HepG2 (cell line): ENCODE measurements at regions not wholly inside any gene's neighbourhood (a gene's known extent, or its start where the extent isn't known, plus 50 kb on each side); places are given as distances from the start of the nearest gene placed in this dataset.

Source experiments
- ATAC-seq: fragments of 200-7000 bp; cut with Tn5 transposase; 3 replicates; pipeline ENCODE4 v1.9.1; 2020; ENCODE audit warnings: mild to moderate bottlenecking, moderate library complexity
- BruUV-seq: library from RNA; stranded (reverse); fragments of 400-500 nt; replicated peaks from 2 replicates; lab custom pipeline; 2021; lab: Mats Ljungman, UMichigan
- CTCF ChIA-PET: fragments of 300-600 bp; formaldehyde crosslinking; extraction: SDS; loops from one replicate; lab custom pipeline; 2021; ENCODE audit warnings: low total read pairs, inconsistent platforms, low intra/inter-chr PET ratio; lab: Yijun Ruan, JAX
- POLR2A ChIA-PET: fragments of 350-600 bp; sonication (Branson Sonifier 250); formaldehyde crosslinking; loops from one replicate; lab custom pipeline; 2020; ENCODE audit warnings: antibody characterized with exemption, inconsistent platforms; lab: Yijun Ruan, JAX
- DNase-seq: peaks from one replicate; pipeline ENCODE4 v3.0.0-alpha.2; 2015; ENCODE audit warnings: low spot score
- FAIRE-seq: peaks from 3 replicates; lab custom pipeline; 2011; peaks lifted over from hg19 to GRCh38; lab: Jason Lieb, UNC
- H2AFZ ChIP-seq: one replicate; pipeline ENCODE4 v1.6.1; 2011; ENCODE audit warnings: low read length, inconsistent platforms
- H3K27ac ChIP-seq: fragments of 300-600 bp; 3 replicates; pipeline ENCODE4 v1.8.0; 2011; ENCODE audit warnings: mixed run types, mild to moderate bottlenecking, mixed read lengths, low read length, inconsistent platforms; ENCODE audit not compliant: insufficient read depth; ENCODE audit errors: extremely low read length
- H3K27me3 ChIP-seq, 2 experiments: fragments of 200-600 bp in 1 of 2; 2 replicates in 1 of 2; 3 replicates in 1 of 2; pipeline versions ENCODE4 v1.6.0 to v1.8.0; 2011; ENCODE audit warnings: low read length in 2 of 2, mild to moderate bottlenecking in 2 of 2, moderate library complexity in 2 of 2, inconsistent platforms in 1 of 2; ENCODE audit not compliant: insufficient read depth in 2 of 2, control insufficient read depth in 1 of 2
- H3K36me3 ChIP-seq, 2 experiments: fragments of 200-600 bp in 1 of 2; replicated peaks in 1 of 2; 2 replicates in 1 of 2; 3 replicates in 1 of 2; pipeline versions ENCODE4 v1.5.1 to v1.8.0; 2011; ENCODE audit warnings: low read length in 2 of 2, inconsistent platforms in 1 of 2; ENCODE audit not compliant: insufficient read depth in 2 of 2, control insufficient read depth in 1 of 2
- H3K4me1 ChIP-seq: 2 replicates; pipeline ENCODE4 v1.5.1; 2012; ENCODE audit warnings: low read length, inconsistent platforms; ENCODE audit not compliant: insufficient read depth
- H3K4me2 ChIP-seq: 2 replicates; pipeline ENCODE4 v1.6.0; 2011; ENCODE audit warnings: low read depth, low read length, inconsistent platforms
- H3K4me3 ChIP-seq, 3 experiments: fragments of 200-600 bp in 1 of 3; sonication (generic), shearing (Covaris generic) in 1 of 3; replicated peaks in 1 of 3; 2 replicates each; pipeline ENCODE4 v1.5.1; 2011 to 2016; ENCODE audit warnings: low read length in 3 of 3, inconsistent platforms in 2 of 3, low read depth in 2 of 3, mild to moderate bottlenecking in 2 of 3, control low read depth in 1 of 3, mixed read lengths in 1 of 3; ENCODE audit not compliant: insufficient read depth in 1 of 3
- H3K79me2 ChIP-seq: one replicate; pipeline ENCODE4 v1.6.1; 2011; ENCODE audit warnings: low read length, inconsistent platforms; ENCODE audit not compliant: insufficient read depth
- H3K9ac ChIP-seq: 2 replicates; pipeline ENCODE4 v1.6.0; 2011; ENCODE audit warnings: mild to moderate bottlenecking, low read depth, low read length, inconsistent platforms; ENCODE audit not compliant: insufficient read depth
- H3K9me3 ChIP-seq: 2 replicates; pipeline ENCODE4 v1.5.1; 2012; ENCODE audit warnings: mild to moderate bottlenecking, low read length
- H4K20me1 ChIP-seq: 2 replicates; pipeline ENCODE4 v1.6.0; 2011; ENCODE audit warnings: inconsistent platforms, mild to moderate bottlenecking, low read length, moderate library complexity; ENCODE audit not compliant: insufficient read depth
- ATAD3A ChIP-seq: sonication (generic); formaldehyde crosslinking; IDR thresholded peaks from 2 replicates; pipeline ENCODE4 v1.4.0; 2020; ENCODE audit warnings: missing genetic modification reagents
- FOXK1 ChIP-seq: sonication (generic); formaldehyde crosslinking; IDR thresholded peaks from 2 replicates; pipeline ENCODE4 v1.4.0; 2020; ENCODE audit warnings: low read depth, missing genetic modification reagents, borderline replicate concordance
- GABPA ChIP-seq, 2 experiments: IDR thresholded peaks; 2 replicates each; pipeline ENCODE4 v1.6.1; 2011 to 2016; ENCODE audit warnings: low read depth in 2 of 2, low read length in 1 of 2, missing biosample characterization in 1 of 2, missing genetic modification characterization in 1 of 2
- HOMEZ ChIP-seq: IDR thresholded peaks from 2 replicates; pipeline ENCODE4 v1.6.1; 2016; ENCODE audit warnings: low read depth
- MAFF ChIP-seq: IDR thresholded peaks from 2 replicates; pipeline ENCODE4 v1.6.1; 2011; ENCODE audit warnings: low read depth, low read length, improper control_type of control experiment
- MED13 ChIP-seq: sonication (generic); formaldehyde crosslinking; IDR thresholded peaks from 2 replicates; pipeline ENCODE4 v1.5.0; 2020; ENCODE audit warnings: missing genetic modification reagents
- NBN ChIP-seq: fragments of 450-650 bp; conservative IDR thresholded peaks from 2 replicates; pipeline ENCODE4 v1.6.1; 2017
- TCF7L2 ChIP-seq: IDR thresholded peaks from 2 replicates; pipeline ENCODE4 v1.6.1; 2011; ENCODE audit warnings: mild to moderate bottlenecking, low read depth, low read length, moderate library complexity
- ZNF564 ChIP-seq: sonication (generic); formaldehyde crosslinking; IDR thresholded peaks from 2 replicates; pipeline ENCODE4 v1.8.1; 2023; ENCODE audit warnings: mild to moderate bottlenecking, missing genetic modification reagents
- whole genome bisulfite sequencing: methylation state at CpG from one replicate; pipeline ENCODE4 v1.1.6; 2017; ENCODE audit warnings: low lambda C conversion rate; 5-methylcytosine and 5-hydroxymethylcytosine counted together
- in situ Hi-C: cut with HindIII; loops from 2 replicates; pipeline ENCODE4 v1.10.0; 2017; ENCODE audit warnings: low pct_unique_long_range_greater_than_20kb; ENCODE audit not compliant: extremely low pct_ligation_motif_present
- intact Hi-C: fragments of 100-400 bp; cut with micrococcal nuclease; formaldehyde crosslinking; loops from one replicate; pipeline ENCODE4 v1.10.0; 2022; ENCODE audit not compliant: unreplicated experiment
- TF ChIP-seq, protein P1 (sequence below): sonication (generic); formaldehyde crosslinking; IDR thresholded peaks from 2 replicates; pipeline ENCODE4 v1.5.0; 2020; ENCODE audit warnings: mild to moderate bottlenecking, missing genetic modification reagents
- TF ChIP-seq, protein P2 (sequence below): sonication (generic); formaldehyde crosslinking; IDR thresholded peaks from 2 replicates; pipeline ENCODE4 v1.4.0; 2020; ENCODE audit warnings: missing genetic modification reagents

- TF ChIP-seq HOMEZ = no peak
- no peak for TF ChIP-seq NBN
- no peak for TF ChIP-seq MAFF
- TF ChIP-seq TCF7L2 = no peak
- TF ChIP-seq FOXK1 = no peak
These were observed 214.4 kb upstream of the RORB start (continued) for GRCh38 chr9:74282526-74283253.

DNA sequence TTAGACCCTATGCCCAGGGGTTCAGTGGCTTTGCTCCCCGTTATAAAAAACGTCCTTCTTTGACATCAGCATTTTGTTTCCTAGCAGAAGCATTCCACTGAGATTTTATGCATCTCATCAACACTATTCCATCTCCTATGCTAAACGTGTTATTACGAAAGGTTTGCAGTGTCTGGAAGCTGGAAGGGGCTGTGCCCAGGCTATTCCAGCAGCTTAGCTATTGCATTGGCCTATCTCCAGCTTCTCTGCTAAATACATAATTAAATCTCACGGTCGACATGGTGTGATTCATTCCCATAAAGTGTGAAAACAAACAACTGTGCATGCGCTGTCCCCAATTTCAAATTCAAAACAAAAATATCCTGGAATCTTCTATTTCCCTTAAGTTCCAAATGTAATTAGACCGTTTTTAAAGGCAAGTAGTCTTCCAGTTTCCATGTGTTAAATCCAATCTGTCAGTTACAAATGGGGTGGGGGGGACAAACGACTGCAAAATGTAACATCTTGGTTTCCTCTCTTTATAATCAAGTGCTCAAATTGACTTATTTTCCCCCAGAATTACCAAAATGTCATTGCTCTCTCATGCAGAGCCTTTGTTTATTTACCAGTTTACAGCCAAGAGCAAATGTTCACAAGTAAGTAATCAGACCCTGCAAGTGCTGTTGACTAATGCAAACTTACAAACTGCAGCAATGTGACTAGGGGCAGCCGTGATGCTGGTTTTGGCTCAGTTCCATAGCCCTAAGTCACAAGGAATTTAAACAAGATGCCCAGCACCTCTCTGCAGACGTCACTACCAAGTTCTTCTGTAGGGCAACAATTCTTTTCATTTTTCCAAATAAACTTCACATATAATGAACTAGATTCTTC is 212.3 kb upstream of the RORB start:
- in situ Hi-C loops = loop anchor here (25.0 kb wide), 1 partner anchor 598 kb away; no protein-coding TSS in a partner anchor
- H3K4me3 ChIP-seq = no peak overlapping the region
- H4K20me1 ChIP-seq = no peaks in the 10 kb centered on the region
- ATAC-seq = no peak
- no peaks in the 10 kb centered on the region for H3K9me3 ChIP-seq
- TF ChIP-seq, protein P1, sequence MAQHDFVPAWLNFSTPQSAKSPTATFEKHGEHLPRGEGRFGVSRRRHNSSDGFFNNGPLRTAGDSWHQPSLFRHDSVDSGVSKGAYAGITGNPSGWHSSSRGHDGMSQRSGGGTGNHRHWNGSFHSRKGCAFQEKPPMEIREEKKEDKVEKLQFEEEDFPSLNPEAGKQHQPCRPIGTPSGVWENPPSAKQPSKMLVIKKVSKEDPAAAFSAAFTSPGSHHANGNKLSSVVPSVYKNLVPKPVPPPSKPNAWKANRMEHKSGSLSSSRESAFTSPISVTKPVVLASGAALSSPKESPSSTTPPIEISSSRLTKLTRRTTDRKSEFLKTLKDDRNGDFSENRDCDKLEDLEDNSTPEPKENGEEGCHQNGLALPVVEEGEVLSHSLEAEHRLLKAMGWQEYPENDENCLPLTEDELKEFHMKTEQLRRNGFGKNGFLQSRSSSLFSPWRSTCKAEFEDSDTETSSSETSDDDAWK = no peak
- no peak for TF ChIP-seq ZNF564 (CRISPR knock-in tag)
- TF ChIP-seq, protein P2, sequence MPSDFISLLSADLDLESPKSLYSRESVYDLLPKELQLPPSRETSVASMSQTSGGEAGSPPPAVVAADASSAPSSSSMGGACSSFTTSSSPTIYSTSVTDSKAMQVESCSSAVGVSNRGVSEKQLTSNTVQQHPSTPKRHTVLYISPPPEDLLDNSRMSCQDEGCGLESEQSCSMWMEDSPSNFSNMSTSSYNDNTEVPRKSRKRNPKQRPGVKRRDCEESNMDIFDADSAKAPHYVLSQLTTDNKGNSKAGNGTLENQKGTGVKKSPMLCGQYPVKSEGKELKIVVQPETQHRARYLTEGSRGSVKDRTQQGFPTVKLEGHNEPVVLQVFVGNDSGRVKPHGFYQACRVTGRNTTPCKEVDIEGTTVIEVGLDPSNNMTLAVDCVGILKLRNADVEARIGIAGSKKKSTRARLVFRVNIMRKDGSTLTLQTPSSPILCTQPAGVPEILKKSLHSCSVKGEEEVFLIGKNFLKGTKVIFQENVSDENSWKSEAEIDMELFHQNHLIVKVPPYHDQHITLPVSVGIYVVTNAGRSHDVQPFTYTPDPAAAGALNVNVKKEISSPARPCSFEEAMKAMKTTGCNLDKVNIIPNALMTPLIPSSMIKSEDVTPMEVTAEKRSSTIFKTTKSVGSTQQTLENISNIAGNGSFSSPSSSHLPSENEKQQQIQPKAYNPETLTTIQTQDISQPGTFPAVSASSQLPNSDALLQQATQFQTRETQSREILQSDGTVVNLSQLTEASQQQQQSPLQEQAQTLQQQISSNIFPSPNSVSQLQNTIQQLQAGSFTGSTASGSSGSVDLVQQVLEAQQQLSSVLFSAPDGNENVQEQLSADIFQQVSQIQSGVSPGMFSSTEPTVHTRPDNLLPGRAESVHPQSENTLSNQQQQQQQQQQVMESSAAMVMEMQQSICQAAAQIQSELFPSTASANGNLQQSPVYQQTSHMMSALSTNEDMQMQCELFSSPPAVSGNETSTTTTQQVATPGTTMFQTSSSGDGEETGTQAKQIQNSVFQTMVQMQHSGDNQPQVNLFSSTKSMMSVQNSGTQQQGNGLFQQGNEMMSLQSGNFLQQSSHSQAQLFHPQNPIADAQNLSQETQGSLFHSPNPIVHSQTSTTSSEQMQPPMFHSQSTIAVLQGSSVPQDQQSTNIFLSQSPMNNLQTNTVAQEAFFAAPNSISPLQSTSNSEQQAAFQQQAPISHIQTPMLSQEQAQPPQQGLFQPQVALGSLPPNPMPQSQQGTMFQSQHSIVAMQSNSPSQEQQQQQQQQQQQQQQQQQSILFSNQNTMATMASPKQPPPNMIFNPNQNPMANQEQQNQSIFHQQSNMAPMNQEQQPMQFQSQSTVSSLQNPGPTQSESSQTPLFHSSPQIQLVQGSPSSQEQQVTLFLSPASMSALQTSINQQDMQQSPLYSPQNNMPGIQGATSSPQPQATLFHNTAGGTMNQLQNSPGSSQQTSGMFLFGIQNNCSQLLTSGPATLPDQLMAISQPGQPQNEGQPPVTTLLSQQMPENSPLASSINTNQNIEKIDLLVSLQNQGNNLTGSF (CRISPR knock-in tag) = no peak
- no peak for TF ChIP-seq ATAD3A (CRISPR knock-in tag)
- TF ChIP-seq MED13 (CRISPR knock-in tag) = no peak
- TF ChIP-seq GABPA (IDR thresholded peaks at IDR 0.05; ENCODE audit: low read depth, low read length) = no peak
- no peak for TF ChIP-seq GABPA (CRISPR knock-in tag; IDR thresholded peaks at IDR 0.05; ENCODE audit: low read depth)
- H3K27ac ChIP-seq = no peak overlapping the region
- intact Hi-C loops = no loop called here
- ChIA-PET POLR2A (no interaction called here), CTCF (no interaction called here)
- no peaks in the 10 kb centered on the region for H3K36me3 ChIP-seq
- H3K4me1 ChIP-seq = no peaks in the 10 kb centered on the region
- DNase-seq = no peak
- BruUV-seq = no TSS peak
- no peak overlapping the region for H2AFZ ChIP-seq
- H3K4me2 ChIP-seq = no peak overlapping the region
- H3K27me3 ChIP-seq = no peaks in the 10 kb centered on the region
- WGBS = 3% methylated on average over 11 of the region's 11 CpGs
- FAIRE-seq = no peak
- H3K9ac ChIP-seq = no peak overlapping the region
- no peaks in the 10 kb centered on the region for H3K79me2 ChIP-seq
